HT-29 (cell line): ENCODE measurements at regions not wholly inside any gene's neighbourhood (a gene's known extent, or its start where the extent isn't known, plus 50 kb on each side); places are given as distances from the start of the nearest gene placed in this dataset.
A peak's percentile ranks its signal among the peaks of the same experiment; 100 is the strongest.
"Not testable (repeated sequence)": the region's sequence is repeated elsewhere in the genome, so short reads cannot be mapped to it uniquely, and the experiment has no call there.

Source experiments
- DNase-seq: peaks from one replicate; pipeline ENCODE4 v3.0.0-alpha.2; 2015; ENCODE audit warnings: low spot score

- no peak for DNase-seq
These were observed 91.2 kb downstream of the EOMES start for GRCh38 chr3:27630885-27631284.

- no peak for DNase-seq
These were observed 92.8 kb downstream of the EOMES start for GRCh38 chr3:27629366-27629765.

- no peak for DNase-seq
These were observed 93.9 kb downstream of the EOMES start for GRCh38 chr3:27628026-27628750.

DNA sequence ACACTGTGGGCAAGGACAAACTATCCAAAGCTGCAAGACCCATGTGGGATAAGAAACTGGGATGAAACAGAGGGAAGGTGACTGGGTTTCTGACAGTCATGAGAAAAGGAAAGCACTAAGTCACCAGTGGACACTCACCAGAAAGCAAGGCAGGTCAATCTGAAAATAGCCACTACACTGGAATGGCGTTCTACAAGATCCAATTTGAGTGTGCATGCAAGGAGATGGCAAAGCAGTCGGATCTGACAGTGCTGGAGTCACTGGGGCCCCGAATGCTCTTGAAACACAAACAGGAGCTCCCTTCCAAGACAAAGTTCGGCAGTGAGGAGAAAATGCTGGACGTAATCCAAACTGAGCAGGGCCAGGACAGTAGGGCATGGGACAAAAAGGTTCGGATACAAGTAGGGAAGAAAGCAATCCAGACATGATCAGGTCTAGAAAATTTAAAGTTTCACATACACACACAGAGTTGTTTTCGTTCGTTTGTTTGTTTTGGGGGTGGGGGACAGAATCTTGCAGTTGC lies 95.5 kb downstream of the EOMES start:
- no peak for DNase-seq

DNA sequence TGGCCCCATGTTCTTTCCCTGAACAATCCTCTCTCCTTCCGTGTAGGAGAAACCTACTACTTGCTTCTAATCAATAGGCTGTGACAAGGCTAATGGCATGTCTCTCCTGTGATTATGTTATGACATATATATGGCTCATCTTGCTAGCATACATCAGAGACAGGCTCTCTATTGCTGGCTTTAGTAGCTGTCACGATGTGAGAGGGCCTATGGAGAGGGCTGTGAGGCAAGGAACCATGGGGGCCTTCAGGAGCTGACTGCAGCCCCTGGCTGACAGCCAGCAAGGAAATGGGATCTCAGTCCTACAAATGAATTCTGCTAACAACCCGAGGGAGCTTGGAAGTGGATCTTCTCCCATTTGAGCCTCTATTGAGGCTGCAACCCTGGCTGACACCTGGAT lies 96.3 kb downstream of the EOMES start:
- DNase-seq = no peak

- no peak for DNase-seq
These were observed 98.9 kb downstream of the EOMES start for GRCh38 chr3:27623085-27623753.

GRCh38 chr3:27617552-27617951 lies 104.6 kb downstream of the EOMES start:
- DNase-seq = no peak

GRCh38 chr3:27616031-27616430 lies 106.1 kb downstream of the EOMES start:
- DNase-seq = no peak

GRCh38 chr3:27615555-27615954 lies 106.6 kb downstream of the EOMES start:
- no peak for DNase-seq

GRCh38 chr3:27614592-27614991 lies 107.5 kb downstream of the EOMES start:
- no peak for DNase-seq

DNA sequence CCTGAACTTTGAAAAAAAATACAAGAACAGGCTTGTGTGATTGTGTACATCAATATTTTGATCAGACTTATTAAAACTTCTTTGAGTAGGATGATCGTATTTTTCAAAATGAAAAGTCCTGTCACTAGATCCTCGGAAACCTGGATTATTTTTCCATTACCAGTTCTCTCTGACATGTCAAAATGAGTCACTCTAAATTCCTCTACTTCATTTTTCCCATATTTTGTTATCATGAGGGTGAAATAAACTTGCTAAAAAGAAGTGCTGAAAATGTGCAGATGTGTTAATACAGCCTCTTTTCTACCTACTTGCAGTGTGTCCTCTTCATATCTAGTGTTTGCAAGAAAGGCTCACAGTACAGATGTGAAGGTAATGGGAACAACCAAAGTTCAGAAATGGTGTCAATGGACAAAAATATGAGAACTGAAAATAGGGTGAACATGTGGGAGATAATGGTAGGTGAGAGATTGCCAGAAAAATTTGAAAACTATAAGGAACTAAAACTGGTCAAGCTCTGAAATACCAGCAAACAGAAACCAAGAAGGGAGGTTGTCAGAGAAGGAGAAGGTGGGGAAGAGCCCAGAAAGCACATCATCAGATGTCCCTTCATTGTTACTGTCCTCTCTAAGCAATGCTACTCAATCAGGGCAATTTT lies 108.2 kb downstream of the EOMES start:
- DNase-seq = no peak

DNA sequence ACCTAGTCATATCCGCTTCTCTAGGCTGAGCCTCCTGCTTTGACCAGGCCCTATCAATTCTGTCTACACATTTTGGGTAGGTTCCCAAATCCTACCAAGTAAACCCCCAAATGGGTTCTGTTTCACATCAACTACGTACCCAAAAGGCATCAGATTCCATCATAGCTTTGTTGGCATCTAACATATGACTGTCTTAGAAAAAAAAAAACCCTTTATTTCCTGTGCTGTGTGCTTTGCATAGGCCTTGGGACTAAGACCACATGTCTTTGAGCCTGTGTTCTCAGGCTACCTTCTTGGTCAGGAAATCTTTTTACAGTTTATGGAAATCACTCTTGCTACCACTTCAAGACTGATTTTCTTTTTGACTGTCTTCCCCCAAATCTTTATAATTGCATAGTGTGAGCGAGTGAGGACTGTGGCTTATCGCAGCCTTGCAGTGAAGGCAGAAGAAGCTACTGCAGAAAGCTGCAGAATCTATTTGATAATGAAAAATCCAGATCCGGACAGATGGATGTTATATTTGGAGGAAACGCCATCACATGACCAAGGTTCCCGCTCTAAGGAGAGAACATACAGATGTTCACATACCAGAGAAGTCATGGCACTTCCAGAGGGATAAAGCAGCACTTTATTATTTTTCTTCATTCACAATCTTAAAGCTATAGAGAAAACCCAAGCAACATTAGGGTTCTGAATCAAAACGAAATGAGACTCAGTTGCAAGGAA lies 111.2 kb downstream of the EOMES start:
- no peak for DNase-seq

DNA sequence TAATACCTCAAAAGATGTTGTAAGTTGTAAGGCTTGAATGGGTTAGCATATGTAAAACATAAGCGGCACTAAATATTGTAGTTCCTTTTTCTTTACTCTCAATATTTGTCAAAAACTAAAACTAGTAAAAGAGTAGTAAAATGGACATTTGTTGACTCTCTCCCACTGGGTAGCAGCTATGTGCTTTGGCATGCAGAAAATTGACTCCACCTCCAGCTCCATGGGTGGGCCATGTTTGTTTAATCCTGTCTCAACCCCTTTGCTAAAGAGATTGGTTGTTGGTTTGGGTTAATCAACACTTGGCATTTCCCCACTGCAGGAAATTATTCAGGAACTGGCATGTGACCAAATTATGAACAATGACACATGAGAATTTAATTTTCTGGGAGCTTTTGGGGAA lies 114.8 kb downstream of the EOMES start:
- DNase-seq = peak; percentile 39

DNA sequence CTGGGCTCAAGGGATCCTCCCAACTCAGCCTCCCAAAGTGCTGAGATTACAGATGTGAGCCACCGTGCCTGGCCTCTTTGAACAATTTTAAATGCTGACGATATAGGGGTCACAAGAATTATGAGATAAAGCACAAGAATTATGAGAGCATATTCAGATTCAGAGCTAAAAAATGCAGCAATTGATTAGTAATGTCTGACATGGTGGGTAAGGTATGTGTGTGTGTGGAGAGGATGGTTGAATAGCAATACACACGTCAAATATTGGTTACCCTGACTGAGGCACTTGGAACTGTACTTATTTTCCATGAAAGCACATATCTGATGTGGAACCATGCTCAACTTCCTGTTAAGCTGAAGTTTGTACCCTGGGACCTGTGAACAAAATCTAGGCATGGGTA lies 115.6 kb downstream of the EOMES start:
- no peak for DNase-seq

DNA sequence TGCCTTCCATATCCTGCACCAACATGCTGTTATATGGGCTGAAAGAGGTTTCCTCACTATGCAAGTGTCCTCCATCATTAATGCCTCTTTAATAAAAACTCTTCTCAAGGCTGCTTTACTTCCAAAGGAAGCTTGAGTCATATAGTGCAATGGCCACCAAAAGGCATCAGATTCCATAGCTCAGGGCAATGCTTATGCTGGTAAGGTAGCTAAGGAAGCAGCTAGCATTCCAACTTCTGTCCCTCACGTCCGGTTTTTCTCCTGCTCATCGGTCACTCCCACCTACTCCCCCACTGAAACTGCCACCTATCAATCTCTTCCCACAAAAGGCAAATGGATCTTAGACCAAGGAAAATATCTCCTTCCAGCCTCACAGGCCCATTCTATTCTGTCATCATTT lies 117.1 kb upstream of the SLC4A7 start:
- DNase-seq = not testable (repeated sequence)

GRCh38 chr3:27599741-27600140 lies 115.6 kb upstream of the SLC4A7 start:
- DNase-seq = not testable (repeated sequence)

DNA sequence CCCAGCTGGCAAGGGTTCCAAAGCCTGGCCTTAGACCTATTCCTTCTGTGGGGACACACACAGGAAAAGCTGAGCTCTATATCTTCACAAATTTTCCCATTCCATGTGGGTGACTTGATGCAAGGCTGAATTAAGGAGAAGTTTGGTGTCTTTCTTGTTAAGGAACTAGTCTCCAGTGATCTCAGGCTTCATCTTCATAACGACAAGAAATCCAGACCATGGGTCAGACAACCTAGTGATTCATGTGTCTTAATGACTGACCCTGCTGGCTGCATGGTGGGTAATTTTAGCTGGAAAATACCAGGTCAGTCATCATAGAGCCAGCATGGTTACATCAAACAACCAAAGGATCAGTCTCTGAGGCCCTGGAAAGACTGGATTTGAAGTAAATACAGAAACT lies 112.7 kb upstream of the SLC4A7 start:
- no peak for DNase-seq

GRCh38 chr3:27596334-27596841 lies 112.2 kb upstream of the SLC4A7 start:
- no peak for DNase-seq

DNA sequence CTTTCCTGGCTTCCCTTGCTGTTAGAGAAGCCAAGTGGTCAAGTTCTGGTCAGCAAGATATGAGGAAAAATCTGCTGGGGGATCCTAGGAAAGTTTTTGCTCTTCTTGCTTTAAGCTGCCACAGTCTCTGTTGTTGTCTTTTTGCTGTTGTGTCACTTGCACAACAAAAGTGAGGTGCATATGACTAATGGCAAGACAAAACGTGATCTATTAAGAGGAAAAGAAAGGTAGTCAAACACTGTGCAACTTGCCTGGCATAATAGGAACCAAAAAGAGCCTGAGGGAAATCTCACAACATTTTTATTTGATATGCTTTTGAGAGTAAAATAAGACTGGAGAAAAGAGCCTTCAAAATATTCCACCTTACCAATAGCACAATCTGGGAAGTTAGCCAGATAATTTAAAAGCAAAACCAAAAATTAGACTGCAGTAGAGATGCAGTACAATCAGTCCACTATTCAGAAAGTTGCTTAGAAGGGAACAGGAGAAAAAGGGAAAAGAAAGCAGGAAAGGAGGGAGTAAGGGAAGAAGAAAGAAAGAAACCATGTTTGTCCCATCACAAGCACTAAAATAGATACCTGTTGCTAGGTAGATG lies 110.0 kb upstream of the SLC4A7 start:
- no peak for DNase-seq

DNA sequence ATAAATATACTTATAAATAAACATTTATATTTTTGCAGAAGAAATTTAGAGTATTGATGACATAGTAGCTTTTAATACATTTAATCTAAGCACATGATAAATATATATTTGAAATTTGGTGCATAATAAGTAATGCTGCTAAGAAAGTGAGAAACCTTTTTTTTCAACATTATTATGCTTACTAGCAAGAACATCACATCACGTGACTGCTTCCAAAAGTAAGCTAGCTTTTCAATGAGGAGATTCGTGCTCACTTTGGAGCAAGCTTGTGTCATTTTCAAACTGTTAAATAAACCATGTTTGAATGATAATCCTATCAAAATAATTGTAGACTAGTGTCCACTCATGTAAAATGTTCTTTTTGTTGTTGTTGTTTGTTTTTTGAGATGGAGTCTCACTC lies 109.0 kb upstream of the SLC4A7 start:
- DNase-seq = no peak
